ENCODE measurements at regions not wholly inside any gene's neighbourhood (a gene's known extent, or its start where the extent isn't known, plus 50 kb on each side); places are given as distances from the start of the nearest gene placed in this dataset.
"Not testable (repeated sequence)": the region's sequence is repeated elsewhere in the genome, so short reads cannot be mapped to it uniquely, and the experiment has no call there.

DNA sequence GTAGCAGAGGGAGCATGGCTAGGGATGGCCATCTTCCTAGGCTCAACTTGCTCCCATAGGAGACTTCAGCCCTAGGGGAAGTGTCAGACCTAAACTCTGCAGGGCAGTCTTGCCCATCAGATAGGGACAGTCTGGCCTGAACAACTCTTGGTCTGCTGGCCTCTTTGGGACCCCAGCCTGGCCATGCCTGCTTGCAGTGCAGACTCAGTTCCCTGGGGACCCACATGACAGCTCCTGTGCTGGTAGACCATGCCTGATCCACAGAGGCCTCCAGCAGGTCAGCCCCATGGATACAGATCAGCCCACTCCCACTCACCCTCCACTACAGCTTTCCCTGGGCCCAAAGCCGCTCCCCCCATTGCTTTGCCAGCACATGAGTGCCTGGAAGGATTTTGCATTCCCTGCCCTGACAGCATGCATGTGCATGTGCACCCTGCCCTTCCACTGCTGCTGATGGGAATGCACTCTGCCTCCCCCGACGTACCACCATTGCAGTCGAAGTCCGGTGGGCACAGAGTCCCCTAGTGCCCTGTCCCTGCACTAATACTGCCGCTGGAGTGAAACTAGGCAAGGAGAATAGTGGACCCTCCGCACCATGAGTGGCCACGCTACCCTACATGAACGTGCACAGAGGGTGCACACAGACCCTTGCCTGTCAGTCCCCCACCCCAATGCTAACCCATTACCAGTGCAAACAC lies 841.4 kb downstream of the FSCB start:
- no peak for DNase-seq
- intact Hi-C loops (cut with DNase I) = no loop called here

DNA sequence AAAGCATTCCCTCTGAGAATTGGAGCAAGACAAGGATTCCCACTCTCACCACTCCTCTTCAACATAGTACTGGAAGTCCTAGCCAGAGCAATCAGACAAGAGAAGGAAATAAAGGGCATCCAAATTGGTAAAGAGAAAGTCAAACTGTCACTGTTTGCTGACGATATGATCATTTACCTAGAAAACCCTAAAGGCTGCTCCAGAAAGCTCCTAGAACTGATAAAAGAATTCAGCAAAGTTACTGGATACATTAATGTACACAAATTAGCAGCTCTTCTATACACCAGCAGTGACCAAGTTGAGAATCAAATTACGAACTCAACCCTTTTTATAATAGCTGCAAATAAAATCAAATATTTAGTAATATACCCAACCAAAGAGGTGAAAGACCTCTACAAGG lies 851.9 kb downstream of the FSCB start:
- H3K27me3 ChIP-seq; H3K27ac ChIP-seq; H3K4me1 ChIP-seq; H3K36me3 ChIP-seq; intact Hi-C loops (cut with DNase I); DNase-seq; H3K4me3 ChIP-seq; ATAC-seq: not testable (repeated sequence)
- 74 to 83% (median 80%) methylated on average over 2 of the region's 2 CpGs for WGBS, 4 donors
- H3K9me3 ChIP-seq = peaks cover 0 to 34% (median 2%) of the 10 kb centered on the region in 12 donors

More for the DNA sequence above, 841.4 kb downstream of the FSCB start:
- no peak for TF ChIP-seq POLR2A (IDR thresholded peaks at IDR 0.05)
- TF ChIP-seq, protein P1, sequence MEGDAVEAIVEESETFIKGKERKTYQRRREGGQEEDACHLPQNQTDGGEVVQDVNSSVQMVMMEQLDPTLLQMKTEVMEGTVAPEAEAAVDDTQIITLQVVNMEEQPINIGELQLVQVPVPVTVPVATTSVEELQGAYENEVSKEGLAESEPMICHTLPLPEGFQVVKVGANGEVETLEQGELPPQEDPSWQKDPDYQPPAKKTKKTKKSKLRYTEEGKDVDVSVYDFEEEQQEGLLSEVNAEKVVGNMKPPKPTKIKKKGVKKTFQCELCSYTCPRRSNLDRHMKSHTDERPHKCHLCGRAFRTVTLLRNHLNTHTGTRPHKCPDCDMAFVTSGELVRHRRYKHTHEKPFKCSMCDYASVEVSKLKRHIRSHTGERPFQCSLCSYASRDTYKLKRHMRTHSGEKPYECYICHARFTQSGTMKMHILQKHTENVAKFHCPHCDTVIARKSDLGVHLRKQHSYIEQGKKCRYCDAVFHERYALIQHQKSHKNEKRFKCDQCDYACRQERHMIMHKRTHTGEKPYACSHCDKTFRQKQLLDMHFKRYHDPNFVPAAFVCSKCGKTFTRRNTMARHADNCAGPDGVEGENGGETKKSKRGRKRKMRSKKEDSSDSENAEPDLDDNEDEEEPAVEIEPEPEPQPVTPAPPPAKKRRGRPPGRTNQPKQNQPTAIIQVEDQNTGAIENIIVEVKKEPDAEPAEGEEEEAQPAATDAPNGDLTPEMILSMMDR (IDR thresholded peaks at IDR 0.05) = no peak
- Histone ChIP-seq H3K4me3 (no peak overlapping the region), H3K27me3 (no peaks in the 10 kb centered on the region), H3K27ac (no peak overlapping the region), H3K4me1 (no peaks in the 10 kb centered on the region), H3K9me3 (peaks cover 0 to 16% (median 0%) of the 10 kb centered on the region in 12 donors), H3K36me3 (no peaks in the 10 kb centered on the region)
- peak in 1 of 4 donors; percentile 20 for ATAC-seq
- 74 to 91% (median 86%) methylated on average over 9 of the region's 9 CpGs for WGBS, 4 donors

DNA sequence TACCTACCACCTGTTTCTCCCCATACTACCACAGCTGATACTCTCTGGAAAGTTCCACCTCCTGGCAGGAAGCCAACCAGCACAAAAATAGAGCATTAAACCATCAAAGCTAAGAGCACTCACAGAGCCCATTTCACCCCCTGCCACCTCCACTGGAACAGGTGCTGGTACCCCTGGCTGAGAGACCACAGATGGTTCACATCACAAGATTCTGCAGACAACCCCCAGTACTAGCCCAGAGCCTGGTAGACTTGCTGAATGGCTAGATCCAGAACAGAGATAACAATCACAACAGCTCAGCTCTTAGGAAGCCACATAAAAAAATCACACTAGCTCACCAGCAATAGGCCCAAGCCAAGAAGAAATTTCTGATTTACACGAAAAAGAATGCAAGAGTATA lies 855.2 kb downstream of the FSCB start:
- Histone ChIP-seq H3K27ac (no peak overlapping the region), H3K9me3 (peaks cover 0 to 34% (median 2%) of the 10 kb centered on the region in 12 donors), H3K4me3 (no peak overlapping the region), H3K27me3 (no peaks in the 10 kb centered on the region), H3K36me3 (no peaks in the 10 kb centered on the region), H3K4me1 (no peaks in the 10 kb centered on the region)
- DNase-seq = no peak
- TF ChIP-seq, protein P1 (IDR thresholded peaks at IDR 0.05) = no peak
- TF ChIP-seq POLR2A (IDR thresholded peaks at IDR 0.05) = no peak
- intact Hi-C loops (cut with DNase I) = no loop called here
- ATAC-seq = no peak
- 70 to 82% (median 71%) methylated on average over 1 of the region's 1 CpG for WGBS, 4 donors

DNA sequence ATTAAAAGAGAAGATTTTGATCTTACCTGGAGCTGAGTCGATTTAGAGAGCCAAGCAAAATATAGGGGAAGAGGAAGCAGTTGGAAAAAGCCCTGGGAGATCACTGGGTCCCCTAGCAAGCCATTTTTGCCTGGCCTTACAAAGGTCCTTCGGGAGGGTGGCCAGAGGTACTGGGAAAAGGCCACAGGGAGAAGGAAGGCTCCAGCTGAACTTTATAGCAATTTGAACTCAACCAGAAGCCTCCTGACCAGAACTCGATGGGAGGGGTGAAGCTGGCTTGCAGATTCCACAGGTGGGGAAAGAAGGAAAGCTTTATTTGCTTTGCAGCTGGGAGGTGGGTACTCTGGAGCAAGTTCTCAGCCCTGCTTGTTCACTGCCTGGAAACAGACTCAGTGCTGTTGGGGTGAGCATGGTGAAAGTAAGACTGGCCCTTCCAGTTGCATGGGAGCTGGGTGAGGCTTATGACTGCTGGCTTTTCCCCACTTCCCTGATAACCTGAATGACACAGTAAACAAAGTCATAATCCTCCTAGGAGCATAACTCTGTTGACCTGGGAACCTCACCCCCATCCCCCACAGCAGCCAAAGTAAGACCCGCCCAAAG lies 855.8 kb downstream of the FSCB start:
- Histone ChIP-seq H3K4me1 (no peaks in the 10 kb centered on the region), H3K27ac (no peak overlapping the region), H3K9me3 (peaks cover 0 to 29% (median 2%) of the 10 kb centered on the region in 12 donors), H3K27me3 (no peaks in the 10 kb centered on the region), H3K36me3 (no peaks in the 10 kb centered on the region), H3K4me3 (no peak overlapping the region)
- DNase-seq (no peak), ATAC-seq (no peak)
- intact Hi-C loops (cut with DNase I) = no loop called here
- WGBS, 4 donors = 60 to 73% (median 67%) methylated on average over 4 of the region's 4 CpGs
- no peak for TF ChIP-seq POLR2A (IDR thresholded peaks at IDR 0.05)
- TF ChIP-seq, protein P1 (IDR thresholded peaks at IDR 0.05) = no peak
